ENCODE measurements at regions not wholly inside any gene's neighbourhood (a gene's known extent, or its start where the extent isn't known, plus 50 kb on each side); places are given as distances from the start of the nearest gene placed in this dataset.
"Not testable (repeated sequence)": the region's sequence is repeated elsewhere in the genome, so short reads cannot be mapped to it uniquely, and the experiment has no call there.

- not testable (repeated sequence) for TF ChIP-seq POLR2AphosphoS5, CTCF (IDR thresholded peaks at IDR 0.05)
These were observed 105.8 kb upstream of the NBPF11 start for GRCh38 chr1:148257886-148258285.

Data from breast epithelium (tissue), 3 donors.